Natural killer cell treated with Interleukin-12 subunit alpha and Interleukin-12 subunit beta and Interleukin-15 and Interleukin-18, amount 100 ng/mL, for 72 hours (primary cell): ENCODE measurements at regions not wholly inside any gene's neighbourhood (a gene's known extent, or its start where the extent isn't known, plus 50 kb on each side); places are given as distances from the start of the nearest gene placed in this dataset.

Experiments
- ATAC-seq, 2 donors: fragments of 150-1000 bp; cut with Tn5 transposase in 1 of 2; sonication (Bioruptor Pico), chemical (Tn5 transposase) in 1 of 2; 2 replicates each; pipeline ENCODE4 v1.10.0; 2021
- DNase-seq: peaks from one replicate; pipeline ENCODE4 v3.0.0; 2022; ENCODE audit warnings: low spot score
- H3K27ac Mint-ChIP-seq, 2 donors: 1 replicate in 1 of 2; 2 replicates in 1 of 2; pipeline ENCODE4 v1.8.0; 2022; ENCODE audit warnings: mixed read lengths in 2 of 2, mild to moderate bottlenecking in 1 of 2, moderate library complexity in 1 of 2
- H3K27me3 Mint-ChIP-seq, 2 donors: 1 replicate in 1 of 2; 2 replicates in 1 of 2; pipeline ENCODE4 v1.8.0; 2022; ENCODE audit warnings: mixed read lengths in 2 of 2
- H3K36me3 Mint-ChIP-seq: one replicate; pipeline ENCODE4 v1.8.0; 2022; ENCODE audit warnings: mixed read lengths
- H3K4me1 Mint-ChIP-seq, 2 donors: 1 replicate in 1 of 2; 2 replicates in 1 of 2; pipeline ENCODE4 v1.8.0; 2022; ENCODE audit warnings: low read depth in 2 of 2, mixed read lengths in 2 of 2, mild to moderate bottlenecking in 1 of 2
- H3K4me3 Mint-ChIP-seq: one replicate; pipeline ENCODE4 v1.8.0; 2022; ENCODE audit warnings: mixed read lengths
- H3K9me3 Mint-ChIP-seq: 2 replicates; pipeline ENCODE4 v1.8.0; 2022; ENCODE audit warnings: mixed read lengths

GRCh38 chr2:114201781-114202180 is 240.7 kb upstream of the DPP10 start:
- no peaks in the 10 kb centered on the region for H3K9me3 Mint-ChIP-seq
- DNase-seq (no peak), ATAC-seq (no peak)
- H3K27me3 Mint-ChIP-seq: no peaks in the 10 kb centered on the region
- no peak overlapping the region for H3K27ac Mint-ChIP-seq
- H3K36me3 Mint-ChIP-seq: no peaks in the 10 kb centered on the region
- H3K4me3 Mint-ChIP-seq: no peak overlapping the region
- no peaks in the 10 kb centered on the region for H3K4me1 Mint-ChIP-seq

- Mint-ChIP-seq H3K4me3 (no peak overlapping the region), H3K4me1 (no peaks in the 10 kb centered on the region), H3K27me3 (no peaks in the 10 kb centered on the region), H3K36me3 (no peaks in the 10 kb centered on the region), H3K27ac (no peak overlapping the region), H3K9me3 (no peaks in the 10 kb centered on the region)
- ATAC-seq (no peak), DNase-seq (no peak)
These were observed 238.8 kb upstream of the DPP10 start for GRCh38 chr2:114203679-114204078.

GRCh38 chr2:114213808-114214207 is 228.6 kb upstream of the DPP10 start:
- no peak overlapping the region for H3K27ac Mint-ChIP-seq

GRCh38 chr2:114218383-114218782 is 224.1 kb upstream of the DPP10 start:
- Mint-ChIP-seq H3K27me3 (peaks cover 6 to 35% of the 10 kb centered on the region in 2 donors), H3K4me3 (no peak overlapping the region), H3K27ac (no peak overlapping the region), H3K9me3 (no peaks in the 10 kb centered on the region), H3K36me3 (no peaks in the 10 kb centered on the region), H3K4me1 (no peaks in the 10 kb centered on the region)
- no peak for DNase-seq
- ATAC-seq: no peak

More at GRCh38 chr2:114213808-114214207, 228.6 kb upstream of the DPP10 start:
- no peaks in the 10 kb centered on the region for H3K36me3 Mint-ChIP-seq
- no peaks in the 10 kb centered on the region for H3K9me3 Mint-ChIP-seq
- DNase-seq (no peak), ATAC-seq (no peak)
- no peak overlapping the region for H3K4me3 Mint-ChIP-seq
- H3K4me1 Mint-ChIP-seq: no peaks in the 10 kb centered on the region
- H3K27me3 Mint-ChIP-seq: peaks cover 2 to 28% of the 10 kb centered on the region in 2 donors

GRCh38 chr2:114219456-114219855 is 223.0 kb upstream of the DPP10 start:
- Mint-ChIP-seq H3K36me3 (no peaks in the 10 kb centered on the region), H3K4me1 (no peaks in the 10 kb centered on the region)
- ATAC-seq: no peak

GRCh38 chr2:114222344-114222743 is 220.1 kb upstream of the DPP10 start:
- Mint-ChIP-seq H3K27me3 (peaks cover 6 to 30% of the 10 kb centered on the region in 2 donors), H3K4me3 (no peak overlapping the region), H3K4me1 (no peaks in the 10 kb centered on the region), H3K9me3 (no peaks in the 10 kb centered on the region), H3K36me3 (no peaks in the 10 kb centered on the region), H3K27ac (no peak overlapping the region)
- DNase-seq: no peak
- ATAC-seq: no peak

More at GRCh38 chr2:114219456-114219855, 223.0 kb upstream of the DPP10 start:
- DNase-seq: no peak
- Mint-ChIP-seq H3K9me3 (no peaks in the 10 kb centered on the region), H3K27me3 (peaks cover 6 to 35% of the 10 kb centered on the region in 2 donors), H3K4me3 (no peak overlapping the region), H3K27ac (no peak overlapping the region)

- DNase-seq (no peak), ATAC-seq (no peak)
- peaks cover 0 to 19% of the 10 kb centered on the region in 2 donors for H3K27me3 Mint-ChIP-seq
- H3K4me3 Mint-ChIP-seq: no peak overlapping the region
- no peaks in the 10 kb centered on the region for H3K4me1 Mint-ChIP-seq
- H3K9me3 Mint-ChIP-seq: peaks cover 6% of the 10 kb centered on the region
- no peaks in the 10 kb centered on the region for H3K36me3 Mint-ChIP-seq
- H3K27ac Mint-ChIP-seq: no peak overlapping the region
These were observed 210.5 kb upstream of the DPP10 start for GRCh38 chr2:114231921-114232320.

GRCh38 chr2:114237331-114237730 is 205.1 kb upstream of the DPP10 start:
- no peak for ATAC-seq
- Mint-ChIP-seq H3K27me3 (peaks cover 2 to 21% of the 10 kb centered on the region in 2 donors), H3K4me3 (no peak overlapping the region), H3K9me3 (peaks cover 4% of the 10 kb centered on the region), H3K27ac (no peak overlapping the region), H3K4me1 (no peaks in the 10 kb centered on the region), H3K36me3 (no peaks in the 10 kb centered on the region)
- no peak for DNase-seq

GRCh38 chr2:114238910-114239559 is 203.4 kb upstream of the DPP10 start:
- H3K27me3 Mint-ChIP-seq: peaks cover 2 to 16% of the 10 kb centered on the region in 2 donors
- ATAC-seq: no peak
- no peaks in the 10 kb centered on the region for H3K36me3 Mint-ChIP-seq

GRCh38 chr2:114248648-114249047 is 193.8 kb upstream of the DPP10 start:
- no peaks in the 10 kb centered on the region for H3K9me3 Mint-ChIP-seq
- no peak overlapping the region for H3K4me3 Mint-ChIP-seq
- no peaks in the 10 kb centered on the region for H3K36me3 Mint-ChIP-seq
- no peak overlapping the region for H3K27ac Mint-ChIP-seq
- no peaks in the 10 kb centered on the region for H3K4me1 Mint-ChIP-seq
- ATAC-seq: no peak
- H3K27me3 Mint-ChIP-seq: no peaks in the 10 kb centered on the region
- no peak for DNase-seq

More at GRCh38 chr2:114238910-114239559, 203.4 kb upstream of the DPP10 start:
- Mint-ChIP-seq H3K27ac (no peak overlapping the region), H3K4me3 (no peak overlapping the region), H3K9me3 (peaks cover 4% of the 10 kb centered on the region), H3K4me1 (no peaks in the 10 kb centered on the region)
- DNase-seq: no peak

GRCh38 chr2:114252713-114253112 is 189.7 kb upstream of the DPP10 start:
- H3K27ac Mint-ChIP-seq: no peak overlapping the region
- ATAC-seq: no peak
- DNase-seq: no peak
- H3K4me1 Mint-ChIP-seq: no peaks in the 10 kb centered on the region
- H3K36me3 Mint-ChIP-seq: no peaks in the 10 kb centered on the region
- no peaks in the 10 kb centered on the region for H3K9me3 Mint-ChIP-seq
- H3K4me3 Mint-ChIP-seq: no peak overlapping the region
- peaks cover 0 to 7% of the 10 kb centered on the region in 2 donors for H3K27me3 Mint-ChIP-seq

- H3K4me1 Mint-ChIP-seq: no peaks in the 10 kb centered on the region
- H3K27ac Mint-ChIP-seq: no peak overlapping the region
- H3K9me3 Mint-ChIP-seq: no peaks in the 10 kb centered on the region
- ATAC-seq (no peak), DNase-seq (no peak)
- no peak overlapping the region for H3K4me3 Mint-ChIP-seq
- H3K27me3 Mint-ChIP-seq: peaks cover 0 to 7% of the 10 kb centered on the region in 2 donors
- H3K36me3 Mint-ChIP-seq: no peaks in the 10 kb centered on the region
These were observed 187.6 kb upstream of the DPP10 start for GRCh38 chr2:114254875-114255274.

GRCh38 chr2:114259389-114259788 is 183.1 kb upstream of the DPP10 start:
- no peak overlapping the region for H3K4me3 Mint-ChIP-seq

GRCh38 chr2:114261366-114261765 is 181.1 kb upstream of the DPP10 start:
- Mint-ChIP-seq H3K4me1 (no peaks in the 10 kb centered on the region), H3K9me3 (no peaks in the 10 kb centered on the region), H3K36me3 (no peaks in the 10 kb centered on the region), H3K4me3 (no peak overlapping the region), H3K27me3 (peaks cover 3 to 9% of the 10 kb centered on the region in 2 donors), H3K27ac (no peak overlapping the region)
- no peak for ATAC-seq
- DNase-seq: no peak

More at GRCh38 chr2:114259389-114259788, 183.1 kb upstream of the DPP10 start:
- Mint-ChIP-seq H3K4me1 (no peaks in the 10 kb centered on the region), H3K9me3 (no peaks in the 10 kb centered on the region), H3K36me3 (no peaks in the 10 kb centered on the region), H3K27me3 (peaks cover 3 to 14% of the 10 kb centered on the region in 2 donors), H3K27ac (no peak overlapping the region)
- DNase-seq: no peak
- ATAC-seq: no peak

GRCh38 chr2:114265261-114265660 is 177.2 kb upstream of the DPP10 start:
- H3K27ac Mint-ChIP-seq: no peak overlapping the region
- H3K9me3 Mint-ChIP-seq: peaks cover 5% of the 10 kb centered on the region
- peaks cover 3 to 7% of the 10 kb centered on the region in 2 donors for H3K27me3 Mint-ChIP-seq
- ATAC-seq (no peak), DNase-seq (no peak)
- no peak overlapping the region for H3K4me3 Mint-ChIP-seq
- no peaks in the 10 kb centered on the region for H3K4me1 Mint-ChIP-seq
- H3K36me3 Mint-ChIP-seq: no peaks in the 10 kb centered on the region
